G401.6 (cell line): ENCODE measurements at regions not wholly inside any gene's neighbourhood (a gene's known extent, or its start where the extent isn't known, plus 50 kb on each side); places are given as distances from the start of the nearest gene placed in this dataset.
A peak's percentile ranks its signal among the peaks of the same experiment; 100 is the strongest.
"Not testable (repeated sequence)": the region's sequence is repeated elsewhere in the genome, so short reads cannot be mapped to it uniquely, and the experiment has no call there.

Experiments used
- FAIRE-seq: peaks from 2 replicates; lab custom pipeline; 2012; peaks lifted over from hg19 to GRCh38; lab: Jason Lieb, UNC

- no peak for FAIRE-seq
These were observed 238.2 kb upstream of the GPR149 start for GRCh38 chr3:154668187-154668586.

DNA sequence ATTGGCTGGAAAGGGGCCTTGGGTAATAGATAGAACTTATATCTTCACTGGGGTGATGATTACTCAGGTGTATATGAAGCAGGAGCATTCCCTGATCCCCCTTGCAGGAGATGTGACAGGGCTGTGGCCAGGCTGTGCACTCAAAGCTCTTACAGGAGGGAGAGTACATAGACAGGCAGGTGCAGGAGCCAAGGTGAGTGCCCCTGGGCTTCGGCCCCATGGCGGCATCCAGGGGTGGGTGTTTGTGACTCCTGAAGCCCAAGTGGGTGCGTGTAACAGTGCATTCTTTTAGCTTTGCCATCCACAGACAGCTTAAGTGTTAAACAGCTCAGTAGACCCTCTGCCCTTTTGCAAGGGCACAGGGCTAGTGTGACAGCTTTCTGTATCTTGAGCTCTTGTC lies 236.6 kb upstream of the GPR149 start:
- no peak for FAIRE-seq

- no peak for FAIRE-seq
These were observed 234.7 kb upstream of the GPR149 start for GRCh38 chr3:154664714-154665113.

- FAIRE-seq, result no peak
These were observed 232.9 kb upstream of the GPR149 start for GRCh38 chr3:154662851-154663250.

DNA sequence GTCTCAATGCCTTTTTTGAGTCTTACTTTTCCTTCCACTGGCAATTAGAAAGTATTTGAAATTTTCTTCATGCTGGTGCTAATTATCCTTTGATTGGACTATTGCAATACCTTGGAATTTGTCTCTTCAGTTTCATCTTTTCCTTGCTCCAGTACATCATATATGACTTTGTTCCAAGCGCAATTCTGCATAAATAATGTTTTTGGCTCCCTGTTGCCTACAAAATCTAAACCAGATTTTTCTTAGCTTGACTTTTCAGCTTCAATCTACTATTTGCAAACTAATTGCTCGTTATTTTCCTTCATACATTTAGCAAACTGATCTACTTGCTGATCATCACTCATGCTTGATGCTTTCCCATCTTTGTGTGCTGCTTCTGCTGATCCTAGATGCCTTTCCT lies 230.8 kb upstream of the GPR149 start:
- FAIRE-seq, result no peak

DNA sequence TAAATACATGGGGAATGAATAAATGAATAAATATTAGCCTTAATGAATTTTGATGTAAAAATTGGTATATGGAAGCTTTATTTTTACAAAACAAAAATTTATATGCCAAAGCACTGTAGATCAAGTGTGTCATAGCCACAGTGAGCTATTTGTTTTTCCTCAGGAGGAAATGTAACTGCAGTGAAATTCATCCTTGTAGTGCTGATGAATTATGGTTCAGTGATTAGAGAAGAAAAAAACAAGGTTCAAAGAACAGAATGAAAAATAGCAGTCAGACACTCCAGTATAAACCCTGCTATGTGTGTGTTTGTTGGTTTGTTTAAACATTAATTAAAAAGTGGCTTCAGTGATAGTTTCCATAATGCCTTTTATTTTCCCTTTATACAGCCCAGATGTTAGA lies 228.0 kb upstream of the GPR149 start:
- FAIRE-seq, result no peak

GRCh38 chr3:154657218-154657617 lies 227.2 kb upstream of the GPR149 start:
- FAIRE-seq, result no peak

- no peak for FAIRE-seq
These were observed 226.5 kb upstream of the GPR149 start for GRCh38 chr3:154656486-154656885.

GRCh38 chr3:154642145-154642544 lies 212.2 kb upstream of the GPR149 start:
- no peak for FAIRE-seq

DNA sequence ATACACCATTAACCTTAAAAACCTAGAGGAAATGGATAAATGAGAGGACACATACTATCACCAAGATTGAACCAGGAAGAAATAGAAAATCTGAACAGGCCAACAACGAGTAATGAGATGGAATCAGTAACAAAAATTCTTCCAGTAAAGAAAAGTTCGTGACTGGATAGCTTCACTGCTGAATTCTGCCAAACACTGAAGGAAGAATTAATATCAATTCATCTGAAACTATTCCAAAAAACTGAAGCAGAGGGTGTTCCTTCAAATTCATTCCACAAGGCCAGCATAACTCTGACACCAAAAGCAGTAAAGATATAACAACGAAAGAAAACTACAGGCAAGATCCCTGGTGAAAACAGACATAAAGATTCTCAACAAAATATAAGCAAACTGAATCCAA lies 195.8 kb upstream of the GPR149 start:
- no peak for FAIRE-seq

- not testable (repeated sequence) for FAIRE-seq
These were observed 189.6 kb upstream of the GPR149 start for GRCh38 chr3:154619621-154620020.

GRCh38 chr3:154616298-154616697 lies 186.3 kb upstream of the GPR149 start:
- no peak for FAIRE-seq

GRCh38 chr3:154615471-154615870 lies 185.5 kb upstream of the GPR149 start:
- no peak for FAIRE-seq

GRCh38 chr3:154614601-154615000 lies 184.6 kb upstream of the GPR149 start:
- FAIRE-seq, result no peak

DNA sequence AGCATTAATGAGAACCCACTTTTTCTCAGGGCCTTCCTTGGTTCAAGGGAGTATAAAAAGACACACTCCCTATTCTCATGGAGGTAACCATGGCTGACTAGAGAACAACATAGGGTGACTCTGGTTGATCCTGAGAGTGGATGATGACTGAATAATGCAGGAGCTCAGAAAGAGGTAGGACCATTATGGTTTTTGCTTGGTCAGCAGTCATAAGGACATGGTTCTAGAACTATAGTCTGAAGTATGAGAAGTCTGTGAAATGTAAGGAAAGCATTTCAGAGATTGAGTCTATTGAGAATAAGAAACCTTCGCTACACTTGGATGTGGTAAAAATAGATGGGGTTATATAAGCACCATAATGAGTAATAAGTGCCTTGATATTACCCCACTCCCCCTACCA lies 184.1 kb upstream of the GPR149 start:
- no peak for FAIRE-seq

- FAIRE-seq, result no peak
These were observed 172.3 kb upstream of the GPR149 start for GRCh38 chr3:154602241-154602640.

- FAIRE-seq, result no peak
These were observed 168.2 kb upstream of the GPR149 start for GRCh38 chr3:154598166-154598565.

GRCh38 chr3:154590675-154591384 lies 160.8 kb upstream of the GPR149 start:
- peak; percentile 8 for FAIRE-seq

DNA sequence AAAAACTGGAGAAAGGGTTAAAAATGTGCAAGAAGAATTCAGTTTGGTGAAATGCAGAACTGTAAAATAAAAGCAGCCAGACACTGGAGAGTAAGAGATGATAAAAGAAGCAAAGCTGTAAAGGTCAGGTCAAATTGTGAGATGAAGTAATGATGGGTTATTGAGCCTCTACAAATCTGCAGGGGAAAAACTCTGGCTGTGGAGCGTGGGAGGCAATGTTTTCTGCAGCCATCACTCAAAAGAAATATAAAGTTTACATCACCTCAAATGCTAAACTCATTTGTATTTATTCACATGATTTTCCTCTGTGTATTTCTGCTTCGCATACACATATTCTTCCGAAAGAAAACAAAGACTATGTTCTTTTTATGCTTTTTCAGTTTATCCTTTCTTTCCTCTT lies 158.8 kb upstream of the GPR149 start:
- FAIRE-seq, result no peak

DNA sequence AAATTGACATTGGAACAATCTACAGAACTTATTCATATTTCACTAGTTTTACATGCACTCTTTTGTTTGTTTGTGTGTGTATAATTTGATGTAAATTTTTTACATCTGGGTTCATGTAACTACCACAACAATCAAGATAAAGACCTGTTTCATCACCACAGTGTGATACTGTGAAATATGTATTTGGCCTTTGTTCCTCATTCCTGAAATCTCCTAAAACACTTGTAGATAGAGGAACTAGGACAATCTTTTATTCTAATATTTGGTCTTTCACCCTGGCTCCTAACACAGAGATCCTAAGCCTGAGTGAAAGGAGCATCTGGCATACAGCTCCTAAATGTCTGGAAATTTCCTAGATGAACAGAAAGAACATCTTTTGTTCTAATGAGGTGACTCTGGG lies 155.0 kb upstream of the GPR149 start:
- FAIRE-seq, result no peak

- peak; percentile 88 for FAIRE-seq
These were observed 154.1 kb upstream of the GPR149 start for GRCh38 chr3:154584041-154584440.

DNA sequence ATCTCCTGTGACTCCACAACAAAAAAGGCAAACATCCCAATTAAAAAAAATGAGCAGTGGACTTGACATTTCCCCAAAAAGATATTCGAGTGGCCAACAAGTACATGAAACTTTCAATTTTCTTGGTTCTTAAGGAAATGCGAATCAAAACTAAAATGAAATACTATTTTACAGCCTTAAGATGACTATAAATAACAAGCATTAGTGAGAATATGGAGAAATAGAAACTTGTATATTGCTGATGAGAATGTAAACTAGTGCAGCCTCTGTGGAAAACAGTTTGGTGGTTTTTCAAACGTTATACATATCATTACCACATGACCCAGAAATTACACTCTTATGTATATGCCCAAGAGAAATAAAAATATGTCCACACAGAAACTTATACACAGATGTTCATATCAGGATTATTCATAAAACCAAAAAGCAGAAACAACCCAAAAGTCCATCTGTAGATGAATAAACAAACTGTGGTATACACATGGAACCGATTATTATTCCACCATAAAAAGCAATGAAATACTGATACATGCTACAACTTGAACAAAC lies 153.2 kb upstream of the GPR149 start:
- no peak for FAIRE-seq

DNA sequence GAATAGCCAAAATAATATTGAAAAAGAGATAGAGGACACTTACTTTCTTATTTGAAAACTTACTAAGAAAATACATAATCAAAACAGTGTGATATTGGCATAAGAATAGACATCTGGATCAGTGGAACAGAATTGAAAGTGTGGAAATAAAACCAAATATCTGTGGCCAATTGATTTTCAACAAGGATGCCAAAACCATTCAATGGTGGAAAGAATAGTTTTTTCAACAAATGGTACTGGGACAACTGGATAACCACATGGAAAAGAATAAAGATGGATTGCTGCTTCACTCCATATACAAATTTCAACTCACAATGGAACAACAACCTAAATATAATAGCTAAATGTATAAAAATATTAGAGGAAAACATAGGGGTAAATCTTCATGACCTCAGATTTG lies 152.5 kb upstream of the GPR149 start:
- no peak for FAIRE-seq

DNA sequence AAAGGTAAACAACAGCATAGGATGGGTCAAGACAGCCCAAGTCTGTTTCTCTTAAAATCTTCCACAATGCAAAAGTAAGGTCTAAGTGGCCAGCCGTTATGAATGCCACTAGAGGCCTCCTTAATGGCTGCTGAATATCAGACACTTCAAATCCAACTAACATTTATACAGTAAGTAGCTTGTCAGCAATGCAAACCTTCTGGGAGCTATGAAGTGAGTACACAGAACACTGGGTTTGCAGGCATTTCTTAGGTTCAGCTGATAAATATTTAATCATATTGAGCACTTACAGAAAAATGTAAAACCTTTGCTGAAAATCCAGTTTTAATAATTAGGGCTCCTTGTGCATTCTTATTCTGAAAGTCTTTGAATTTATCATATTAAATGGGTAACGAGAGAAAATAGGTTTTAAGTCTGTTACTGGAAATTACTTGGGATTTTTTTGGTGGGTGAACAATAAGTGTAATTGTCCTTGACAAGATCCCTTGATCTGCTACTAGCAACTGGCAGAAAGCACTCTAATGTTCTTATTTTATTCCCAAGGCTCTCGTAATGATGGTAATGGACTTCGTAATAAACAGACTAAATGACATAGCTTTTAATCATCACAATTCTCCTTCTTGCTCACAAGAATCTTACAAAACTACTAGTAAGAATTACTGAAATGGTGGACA lies 141.7 kb upstream of the GPR149 start:
- FAIRE-seq, result no peak
